ENCODE measurements at regions not wholly inside any gene's neighbourhood (a gene's known extent, or its start where the extent isn't known, plus 50 kb on each side); places are given as distances from the start of the nearest gene placed in this dataset.

DNA sequence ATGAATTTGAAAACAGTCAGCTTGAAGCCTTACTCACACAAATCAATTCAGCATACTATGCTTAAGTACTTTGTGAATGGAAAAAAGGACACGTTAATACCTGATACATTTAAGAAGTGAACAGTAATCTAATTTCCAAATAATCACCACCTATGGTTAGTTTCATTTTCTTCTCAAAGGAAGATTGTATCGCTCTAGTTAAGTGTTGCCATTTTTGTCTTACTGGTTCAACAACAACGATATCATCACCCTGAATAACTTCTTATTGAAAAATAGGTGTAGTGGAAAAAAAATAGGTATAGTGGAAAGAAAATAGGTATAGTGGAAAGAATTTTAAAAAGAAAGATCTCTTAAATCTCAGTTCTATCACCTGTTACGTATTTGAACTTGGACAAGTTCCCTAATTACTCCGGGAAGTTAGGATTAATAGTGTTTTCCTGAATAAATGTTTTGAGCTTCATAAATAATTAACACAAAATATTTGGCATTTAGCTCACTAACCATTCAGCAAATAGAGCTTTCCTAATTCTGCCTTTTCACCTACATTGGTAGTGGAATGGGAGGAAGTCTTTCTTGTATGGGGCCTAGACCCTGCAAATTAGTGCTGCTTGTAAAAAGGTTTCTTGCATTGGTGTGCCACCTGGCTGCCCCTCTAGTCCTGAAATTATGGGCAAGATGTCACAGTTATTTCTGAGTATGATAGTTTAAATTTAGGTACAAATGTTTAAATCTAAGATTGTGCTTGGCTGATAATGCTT is 502.6 kb upstream of the NMUR2 start:
- DNase-seq (no peak), ATAC-seq (ENCODE audit: poor library complexity) (no peak)
- intact Hi-C loops (cut with DNase I) = no loop called here

DNA sequence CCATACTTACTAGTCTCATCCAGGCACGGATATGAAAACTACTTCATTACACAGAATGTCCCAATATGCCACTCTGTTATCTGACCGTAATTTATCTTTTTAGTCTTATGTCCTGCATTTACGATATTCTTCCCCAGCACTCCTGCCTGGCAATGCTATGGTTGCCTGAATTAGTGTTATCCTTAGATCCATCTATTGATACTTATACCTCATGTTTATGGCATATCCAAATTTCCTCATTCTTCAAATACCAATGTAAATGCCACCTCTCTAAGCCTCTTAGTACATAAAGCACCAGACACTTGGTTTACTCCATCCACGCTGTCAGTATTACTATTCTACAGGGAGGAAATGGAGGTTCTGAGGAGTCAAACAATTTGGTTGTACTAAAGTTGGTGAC is 507.8 kb upstream of the NMUR2 start:
- ATAC-seq (ENCODE audit: poor library complexity) = no peak
- intact Hi-C loops (cut with DNase I) = no loop called here

DNA sequence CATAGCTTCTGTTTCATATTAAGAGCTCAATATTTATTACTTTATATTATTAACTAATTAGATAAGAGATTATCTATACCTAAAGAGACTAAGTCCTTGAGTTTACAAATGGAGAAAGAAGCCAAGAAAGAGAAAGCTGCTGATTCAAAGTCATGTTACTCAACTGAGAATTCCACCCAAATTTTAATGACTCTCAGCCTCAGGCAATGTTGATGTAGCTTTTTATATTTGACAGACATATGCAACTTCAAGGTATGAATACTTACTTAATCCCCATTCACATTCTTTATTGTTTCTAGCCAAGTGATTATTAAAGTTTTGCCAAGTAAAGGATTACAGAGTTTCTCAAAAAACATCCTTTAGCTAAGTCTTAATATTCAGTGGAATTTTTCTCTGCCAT is 527.5 kb upstream of the NMUR2 start:
- ATAC-seq (ENCODE audit: poor library complexity) (no peak), DNase-seq (no peak)
- intact Hi-C loops (cut with DNase I) = no loop called here

More for the DNA sequence above, 507.8 kb upstream of the NMUR2 start:
- no peak for DNase-seq

DNA sequence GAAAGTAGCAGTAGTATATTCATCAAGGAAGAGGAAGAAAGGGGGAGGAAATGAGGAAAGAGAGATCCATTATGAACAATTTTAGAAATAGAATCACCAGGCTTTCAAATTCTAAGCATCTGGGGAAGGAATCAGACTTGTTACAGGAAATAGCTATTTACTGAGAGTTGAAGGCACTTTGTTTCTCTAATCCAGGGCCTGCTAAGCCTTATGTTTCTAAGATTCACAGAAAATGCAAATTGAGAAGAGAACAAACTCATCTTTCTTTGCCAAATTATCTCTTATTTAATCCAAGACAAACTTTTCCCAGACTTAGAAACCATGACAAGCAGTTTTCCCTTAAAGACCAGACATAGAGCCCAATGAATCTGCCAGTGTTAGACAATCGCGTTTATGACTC is 528.0 kb upstream of the NMUR2 start:
- intact Hi-C loops (cut with DNase I) = no loop called here
- DNase-seq = no peak
- ATAC-seq (ENCODE audit: poor library complexity) = no peak

DNA sequence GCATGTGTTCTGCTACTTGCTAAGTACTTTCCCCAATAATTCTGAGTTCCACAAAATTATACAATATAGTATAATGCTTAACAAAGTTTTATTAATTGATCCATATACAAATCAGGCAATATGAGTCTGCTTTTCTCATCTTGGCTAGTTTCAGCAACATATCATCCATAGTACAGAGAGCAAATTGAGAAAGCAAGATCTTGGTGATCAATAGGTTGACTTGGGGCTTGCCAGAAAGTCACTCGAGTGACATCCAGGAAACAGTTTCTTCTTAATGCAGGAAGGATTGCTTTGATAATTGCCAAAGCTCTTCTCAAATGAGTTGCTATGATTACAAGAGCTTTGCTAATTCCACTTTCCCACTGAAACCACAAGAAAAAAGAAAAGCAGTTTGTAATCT is 533.6 kb upstream of the NMUR2 start:
- ATAC-seq (ENCODE audit: poor library complexity) (no peak), DNase-seq (no peak)
- intact Hi-C loops (cut with DNase I) = no loop called here

DNA sequence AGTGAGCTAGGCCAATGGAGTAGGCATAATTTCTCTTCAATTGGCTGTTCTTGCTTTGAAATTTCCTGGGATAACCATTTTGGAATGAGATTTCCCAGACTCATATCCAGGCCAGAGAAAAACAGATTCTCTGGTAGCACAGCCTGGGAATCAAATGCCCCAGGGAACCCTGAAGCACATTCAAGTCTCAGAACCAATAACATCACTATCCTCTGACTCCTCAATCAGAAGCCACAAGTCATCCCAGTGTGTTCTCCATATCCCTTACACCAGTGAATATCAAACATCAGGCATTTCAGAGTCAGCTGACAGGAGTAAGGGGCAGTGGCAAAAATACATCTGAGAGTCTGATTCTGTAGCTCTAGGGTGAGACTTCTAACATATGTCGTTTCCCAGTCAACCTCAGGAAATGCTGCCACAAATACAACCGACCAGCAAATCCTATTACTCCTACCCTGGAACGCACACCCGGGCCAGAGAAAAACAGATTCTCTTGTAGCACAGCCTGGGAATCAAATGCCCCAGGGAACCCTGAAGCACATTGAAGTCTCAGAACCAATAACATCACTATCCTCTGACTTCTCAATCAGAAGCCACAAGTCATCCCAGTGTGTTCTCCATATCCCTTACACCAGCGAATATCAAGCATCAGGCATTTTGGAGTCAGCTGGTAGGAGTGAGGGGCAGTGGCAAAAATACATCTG is 537.7 kb upstream of the NMUR2 start:
- DNase-seq (no peak), ATAC-seq (ENCODE audit: poor library complexity) (no peak)
- intact Hi-C loops (cut with DNase I) = no loop called here

DNA sequence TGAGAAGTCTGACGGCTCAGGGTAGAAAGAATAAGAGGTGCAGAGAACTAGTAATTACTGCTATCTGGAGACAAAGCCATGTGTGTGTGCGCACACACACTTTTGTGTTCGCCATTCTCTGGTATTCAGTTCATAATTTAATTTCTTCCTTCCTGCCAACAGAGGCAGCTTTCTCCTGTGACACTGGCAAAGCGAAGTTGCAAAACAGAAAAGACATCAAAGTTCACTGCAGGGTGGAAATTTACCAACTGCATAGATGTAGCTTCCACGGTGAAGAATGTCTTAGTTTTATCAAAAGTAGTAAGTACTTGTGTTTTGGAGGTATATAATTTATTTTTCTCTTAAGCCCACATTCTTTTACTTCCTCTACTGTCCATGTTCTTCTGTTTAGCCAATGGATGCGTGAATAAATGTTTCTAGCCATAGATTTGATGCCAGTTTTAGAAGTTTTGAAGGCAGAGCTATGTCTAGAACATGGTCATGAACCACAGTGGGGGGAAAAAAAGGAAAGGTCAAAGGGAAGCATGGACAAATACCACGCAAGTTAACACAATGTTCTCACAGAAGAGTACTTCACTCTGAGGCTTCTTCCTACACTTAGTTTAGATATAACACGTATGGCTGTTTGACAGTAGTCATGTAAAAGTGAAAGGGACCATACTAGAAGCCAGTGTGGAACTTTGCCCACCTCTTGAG is 536.5 kb upstream of the GRIA1 start:
- intact Hi-C loops (cut with DNase I) = no loop called here

DNA sequence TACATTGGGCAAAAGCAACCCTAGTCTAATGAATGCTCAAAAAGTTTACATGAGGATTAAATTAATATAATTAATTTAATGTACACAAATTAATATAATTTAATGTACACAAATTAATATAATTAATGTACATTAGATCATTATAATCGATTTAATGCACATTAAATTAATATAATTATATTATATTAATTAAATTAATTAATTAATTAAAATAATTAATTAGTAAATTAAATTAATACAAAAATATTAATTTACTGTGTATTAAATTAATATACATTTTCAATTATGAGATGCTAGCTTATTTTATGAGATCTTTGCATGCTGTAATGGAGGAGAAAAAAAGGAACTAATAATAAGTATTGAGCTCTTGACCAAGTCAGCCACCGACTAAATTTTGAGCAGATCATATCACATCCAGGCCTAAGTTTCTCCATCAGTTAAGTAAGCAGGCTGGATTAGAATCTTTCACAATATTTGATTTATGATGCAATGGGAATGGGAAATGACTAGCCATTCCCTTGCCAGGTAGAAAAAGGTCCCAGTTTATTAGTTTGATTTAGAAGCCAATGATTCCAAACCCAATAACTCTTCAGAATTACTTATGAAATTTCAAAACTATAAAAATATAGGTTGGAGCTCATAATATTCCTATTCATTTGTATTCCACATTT is 533.4 kb upstream of the GRIA1 start:
- no peak for DNase-seq
- ATAC-seq (ENCODE audit: poor library complexity) = no peak
- intact Hi-C loops (cut with DNase I) = no loop called here

More for the DNA sequence above, 536.5 kb upstream of the GRIA1 start:
- no peak for DNase-seq
- no peak for ATAC-seq (ENCODE audit: poor library complexity)

DNA sequence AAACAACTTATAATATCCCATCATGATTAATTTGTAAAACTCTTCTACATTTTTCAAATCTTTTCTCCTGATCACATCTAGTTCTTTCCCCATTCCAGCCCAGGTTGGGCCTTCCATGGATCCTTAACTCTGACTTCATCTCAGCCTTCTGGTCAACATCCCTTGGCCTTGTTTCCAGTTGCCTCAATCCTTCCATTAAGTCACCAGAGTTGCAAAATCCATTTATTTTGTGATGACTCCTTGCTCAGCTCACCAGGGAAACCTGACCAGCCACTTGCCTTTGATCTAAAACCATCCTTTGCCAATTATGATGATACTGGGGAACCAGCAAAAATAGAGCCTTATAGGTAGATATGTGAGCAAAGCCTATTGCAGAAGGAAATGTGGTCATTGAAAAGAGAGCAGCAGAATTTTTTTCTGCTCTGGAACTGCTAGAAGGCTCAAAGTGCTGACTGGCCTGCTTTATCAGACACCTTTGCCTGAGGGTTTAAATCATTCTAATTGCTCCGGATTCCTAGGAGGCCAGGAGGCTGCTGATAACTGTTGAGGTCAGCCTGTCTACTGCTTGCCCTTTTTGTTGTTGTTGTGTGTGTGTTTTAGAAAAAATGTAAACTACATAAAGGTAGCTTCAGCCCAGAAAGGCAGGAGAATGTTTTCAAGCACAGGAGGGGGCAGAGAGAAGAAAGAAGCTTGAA is 512.2 kb upstream of the GRIA1 start:
- intact Hi-C loops (cut with DNase I) = no loop called here
- ATAC-seq (ENCODE audit: poor library complexity) (no peak), DNase-seq (no peak)

DNA sequence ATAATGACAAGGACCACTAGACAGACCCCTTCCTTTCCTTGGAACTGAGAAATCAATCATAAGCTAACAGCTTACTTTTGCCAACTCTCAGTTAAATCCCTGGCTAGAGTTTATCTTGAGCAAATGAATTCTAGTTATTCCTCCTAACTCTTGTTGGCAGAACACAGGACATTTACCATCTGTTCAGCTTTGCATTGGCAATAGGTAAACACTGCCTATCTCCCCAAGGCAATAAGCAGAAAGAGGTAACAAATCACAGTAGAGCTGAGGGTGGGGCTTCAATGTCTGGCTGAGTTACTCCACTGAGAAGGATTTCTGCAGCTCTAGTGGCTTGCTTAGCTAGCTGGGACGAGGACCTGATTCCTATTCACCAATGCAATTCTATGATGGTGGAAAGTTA is 503.3 kb upstream of the GRIA1 start:
- ATAC-seq (ENCODE audit: poor library complexity) (no peak), DNase-seq (no peak)
- intact Hi-C loops (cut with DNase I) = no loop called here

DNA sequence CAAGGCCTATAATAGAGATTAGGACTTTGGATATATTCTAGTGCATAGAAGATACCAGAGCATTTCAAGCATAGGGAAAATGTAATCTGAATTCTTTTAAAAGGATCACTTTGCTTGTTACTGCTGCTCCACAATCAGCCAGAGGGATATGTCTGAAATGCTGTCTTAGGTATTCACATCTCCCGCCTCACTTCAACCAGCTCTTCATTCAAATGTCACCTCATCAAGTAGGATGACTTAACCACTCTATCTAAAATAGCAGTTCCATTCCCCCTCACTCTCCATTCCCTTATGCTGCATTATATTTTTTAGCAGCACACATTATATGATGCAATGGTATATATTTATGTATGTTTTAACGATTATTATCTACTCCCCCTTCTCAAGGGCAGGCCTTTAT is 500.3 kb upstream of the GRIA1 start:
- no peak for ATAC-seq (ENCODE audit: poor library complexity)
- no peak for DNase-seq
- intact Hi-C loops (cut with DNase I) = no loop called here

DNA sequence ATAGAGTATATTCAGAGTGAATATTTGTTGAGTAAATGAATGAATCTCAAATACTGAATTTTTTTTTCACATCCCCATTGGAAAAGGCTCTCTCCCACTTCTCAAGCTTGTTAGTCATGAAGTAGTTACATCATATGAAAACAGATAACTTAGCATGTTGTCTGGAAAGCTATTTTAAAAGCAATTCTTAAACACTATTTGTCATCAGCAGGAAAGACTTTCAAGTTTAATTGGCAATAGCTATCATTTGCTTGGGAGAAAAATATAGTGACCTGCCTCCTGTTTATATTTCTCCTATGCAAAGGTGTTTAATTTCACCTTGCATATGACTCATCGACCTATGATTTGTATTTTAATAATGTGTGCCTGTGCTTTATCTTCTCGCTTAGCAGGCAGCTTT is 499.8 kb upstream of the GRIA1 start:
- ATAC-seq (ENCODE audit: poor library complexity) = no peak
- DNase-seq = no peak
- intact Hi-C loops (cut with DNase I) = no loop called here

DNA sequence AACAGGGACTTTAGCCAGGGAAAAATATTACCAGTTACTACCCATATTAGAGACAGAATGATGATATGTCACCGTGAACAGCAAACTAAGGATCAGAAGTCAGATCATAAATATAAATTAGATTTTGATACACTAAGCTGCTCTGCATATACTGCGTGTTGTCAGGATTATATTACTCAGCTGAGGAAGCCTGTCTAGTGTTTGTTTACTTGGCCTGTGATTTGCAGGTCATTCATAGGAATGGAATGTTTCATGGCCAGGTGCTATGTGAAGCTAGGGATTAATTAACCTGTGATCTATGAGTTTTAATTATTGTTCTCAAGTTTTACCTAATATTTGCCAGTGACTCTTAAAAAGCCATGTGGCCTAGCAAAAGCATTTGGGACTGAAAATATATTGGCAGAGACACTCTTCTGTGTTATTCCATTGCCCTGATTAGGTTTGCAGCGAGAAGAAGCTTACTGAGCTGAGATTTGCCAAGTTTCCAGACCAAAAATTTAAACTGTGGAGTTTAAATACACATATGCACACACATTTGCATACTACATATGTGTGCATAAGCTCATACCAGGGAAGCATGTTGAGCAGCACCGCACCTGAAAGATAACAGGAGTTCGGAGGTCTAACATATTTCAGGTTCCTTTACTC is 496.3 kb upstream of the GRIA1 start:
- no peak for ATAC-seq (ENCODE audit: poor library complexity)
- no peak for DNase-seq
- intact Hi-C loops (cut with DNase I) = no loop called here

DNA sequence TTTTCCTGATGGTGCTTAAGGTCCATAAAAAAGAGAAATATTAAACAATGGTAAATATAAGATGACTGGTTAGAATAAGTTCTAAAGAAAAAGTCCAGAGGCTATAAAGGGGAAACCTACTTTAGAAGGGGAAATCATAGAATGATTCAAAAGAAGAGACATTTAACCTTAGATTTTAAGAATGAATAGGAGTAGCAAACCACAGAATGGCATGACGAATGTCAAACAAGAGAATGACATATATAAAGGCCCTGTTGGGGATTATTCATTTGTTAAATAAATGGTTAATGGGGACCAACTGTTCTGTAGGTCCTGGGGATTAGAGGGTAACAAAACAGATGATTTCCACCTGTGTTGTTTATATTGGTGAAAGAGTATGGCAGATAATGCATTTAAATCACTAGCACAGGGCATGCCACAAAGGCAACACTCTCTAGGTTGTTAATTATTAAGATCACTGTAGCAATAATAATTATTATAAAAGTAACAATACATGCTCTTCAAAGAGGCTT is 495.2 kb upstream of the GRIA1 start:
- intact Hi-C loops (cut with DNase I) = no loop called here
- ATAC-seq (ENCODE audit: poor library complexity) (no peak), DNase-seq (no peak)

DNA sequence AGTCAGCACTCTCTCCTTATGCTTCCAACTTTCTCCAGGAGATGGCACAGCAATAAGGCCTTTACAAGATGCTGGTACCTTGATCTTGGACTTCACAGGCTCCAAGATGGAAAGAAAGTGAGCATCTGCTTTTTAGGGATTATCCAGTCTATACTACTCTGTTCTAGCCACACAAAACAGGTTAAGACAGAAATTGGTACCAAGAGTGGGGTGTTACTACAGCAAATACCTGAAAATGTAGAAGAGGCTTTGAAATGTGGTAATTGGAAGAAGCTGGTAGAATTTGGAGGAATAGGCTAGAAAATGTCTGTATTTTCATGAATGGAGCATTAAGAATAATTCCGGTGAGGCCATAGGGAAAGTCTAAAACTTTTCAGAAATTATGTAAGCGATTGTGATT is 484.8 kb upstream of the GRIA1 start:
- no peak for ATAC-seq (ENCODE audit: poor library complexity)
- intact Hi-C loops (cut with DNase I) = no loop called here

DNA sequence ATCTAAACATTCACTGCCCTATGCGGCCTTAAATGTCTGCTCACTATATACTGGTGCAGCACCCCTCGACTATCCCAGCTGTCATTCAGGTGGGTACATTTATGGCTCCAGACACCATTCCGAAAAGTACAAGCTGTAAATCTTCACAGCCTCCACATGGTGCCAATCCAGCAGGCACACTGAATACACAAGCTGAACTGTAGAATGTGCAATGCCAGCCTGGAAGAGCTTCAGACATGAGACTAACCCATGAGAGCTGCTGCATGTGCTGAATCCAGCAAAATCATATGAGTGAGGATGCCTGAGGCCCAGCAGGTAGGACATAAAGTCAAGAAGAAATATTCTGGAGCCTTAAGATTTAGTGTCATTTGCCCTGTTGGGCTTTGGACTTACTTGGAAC is 483.8 kb upstream of the GRIA1 start:
- ATAC-seq (ENCODE audit: poor library complexity) (no peak), DNase-seq (no peak)
- intact Hi-C loops (cut with DNase I) = no loop called here

More for the DNA sequence above, 484.8 kb upstream of the GRIA1 start:
- no peak for DNase-seq

DNA sequence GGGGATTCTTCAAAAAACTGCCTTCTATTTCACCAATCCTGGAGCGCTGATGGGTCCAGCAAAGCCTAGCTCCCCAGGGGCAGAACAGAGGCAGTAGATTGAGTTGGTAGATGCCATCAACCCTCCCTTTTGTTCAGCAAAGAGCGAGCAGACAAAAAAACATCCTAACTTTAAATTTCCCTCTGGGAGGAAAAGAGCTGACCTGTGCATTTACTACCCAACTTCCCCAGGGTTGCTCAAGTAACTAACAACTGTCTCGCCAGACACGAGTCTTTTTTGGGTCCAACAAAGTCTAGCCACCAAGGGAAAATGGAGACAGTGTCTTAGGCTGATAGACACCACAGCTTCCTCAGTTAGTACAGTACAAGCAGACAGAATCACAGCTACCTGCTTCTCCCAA is 476.3 kb upstream of the GRIA1 start:
- no peak for DNase-seq
- intact Hi-C loops (cut with DNase I) = no loop called here
- no peak for ATAC-seq (ENCODE audit: poor library complexity)

DNA sequence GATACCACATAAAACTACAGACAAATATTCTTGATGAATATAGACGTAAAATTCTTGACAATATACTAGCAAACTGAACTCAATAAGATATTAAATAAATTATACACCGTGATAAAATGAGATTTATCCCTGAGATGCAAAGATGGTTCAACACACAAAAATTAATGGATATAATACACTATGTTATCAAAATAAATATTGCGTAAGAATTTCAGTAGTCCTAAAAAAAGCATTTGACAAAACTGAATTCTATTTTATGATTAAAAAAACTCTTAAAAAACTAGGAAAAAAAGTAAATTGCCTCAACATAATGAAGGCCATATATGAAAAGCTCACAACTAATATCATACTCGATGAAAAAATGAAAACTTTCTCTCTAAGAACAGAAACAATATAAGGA is 472.3 kb upstream of the GRIA1 start:
- ATAC-seq (ENCODE audit: poor library complexity) = no peak
- intact Hi-C loops (cut with DNase I) = no loop called here
- DNase-seq = no peak
